Transverse colon (tissue), 4 donors: ENCODE measurements at regions not wholly inside any gene's neighbourhood (a gene's known extent, or its start where the extent isn't known, plus 50 kb on each side); places are given as distances from the start of the nearest gene placed in this dataset.

Source experiments
- DNase-seq: peaks from one replicate; pipeline ENCODE4 v3.0.0-alpha.2; 2019
- H3K27ac ChIP-seq, 4 donors: fragments of 200-600 bp; sonication (generic); 2 replicates each; pipeline ENCODE4 v1.5.1; 2016 to 2018; ENCODE audit warnings: inconsistent platforms in 4 of 4
- H3K27me3 ChIP-seq: fragments of 200-600 bp; sonication (generic); 2 replicates; pipeline ENCODE4 v1.5.1; 2017; ENCODE audit warnings: inconsistent platforms
- H3K36me3 ChIP-seq, 4 donors: fragments of 200-600 bp; sonication (generic); 2 replicates each; pipeline ENCODE4 v1.5.1; 2017 to 2019; ENCODE audit warnings: inconsistent platforms in 4 of 4
- H3K4me1 ChIP-seq, 4 donors: fragments of 200-600 bp; sonication (generic); 2 replicates each; pipeline ENCODE4 v1.5.1; 2017 to 2020; ENCODE audit warnings: inconsistent platforms in 4 of 4
- H3K4me3 ChIP-seq, 4 donors: fragments of 200-600 bp; sonication (generic); 1 replicate in 1 of 4; 2 replicates in 3 of 4; pipeline versions ENCODE4 v1.5.1 to v1.6.1; 2017 to 2019; ENCODE audit warnings: inconsistent platforms in 4 of 4
- H3K9me3 ChIP-seq, 2 donors: fragments of 200-600 bp; sonication (generic); 2 replicates each; pipeline ENCODE4 v1.5.1; 2017 to 2019; ENCODE audit warnings: inconsistent platforms in 2 of 2
- CTCF ChIP-seq, 5 experiments: fragments of 200-600 bp in 3 of 5; fragments of 450-650 bp in 2 of 5; sonication (generic) in 3 of 5; IDR thresholded peaks; 1 replicate in 2 of 5; 2 replicates in 3 of 5; pipeline ENCODE4 v1.5.1; 2016 to 2017; ENCODE audit warnings: antibody characterized with exemption in 5 of 5, inconsistent platforms in 3 of 5, mild to moderate bottlenecking in 2 of 5, moderate library complexity in 1 of 5
- EP300 ChIP-seq: sonication (generic); formaldehyde crosslinking; IDR thresholded peaks from one replicate; pipeline ENCODE4 v1.6.1; 2017; ENCODE audit warnings: antibody characterized with exemption, low read depth
- POLR2A ChIP-seq: fragments of 450-650 bp; IDR thresholded peaks from one replicate; pipeline ENCODE4 v1.6.1; 2016; ENCODE audit warnings: antibody characterized with exemption, mild to moderate bottlenecking, moderate library complexity
- POLR2AphosphoS5 ChIP-seq, 3 donors: sonication (generic); formaldehyde crosslinking; IDR thresholded peaks; one replicate each; pipeline ENCODE4 v1.6.1; 2016; ENCODE audit warnings: antibody characterized with exemption in 3 of 3
- WGBS, 2 donors: methylation state at CpG; one replicate each; pipeline ENCODE4 v1.1.5; 2018; ENCODE audit warnings: low coverage in 1 of 2; 5-methylcytosine and 5-hydroxymethylcytosine counted together
- in situ Hi-C, 4 donors: fragments of 200-750 bp; cut with MboI; loops; one replicate each; pipeline versions ENCODE4 v1.15.0 to v1.15.1; 2017; ENCODE audit warnings: low sequenced_read_pairs in 3 of 4, low pct_ligation_motif_present in 1 of 4, low pct_unique_long_range_greater_than_20kb in 1 of 4
- intact Hi-C: fragments of 100-400 bp; cut with DNase I; formaldehyde crosslinking; loops from one replicate; pipeline ENCODE4 v1.15.1; 2023; ENCODE audit warnings: low total_unique reads

- H3K27ac ChIP-seq, result no peak overlapping the region
- WGBS, 2 donors, result 59 to 64% methylated on average over 3 of the region's 3 CpGs
Measured at GRCh38 chr4:34921391-34921790, 1322.9 kb downstream of the ARAP2 start.

GRCh38 chr4:34922325-34922724, 1322.0 kb downstream of the ARAP2 start:
- TF ChIP-seq CTCF (IDR thresholded peaks at IDR 0.05) (no peak), POLR2A (no peak), EP300 (no peak), POLR2AphosphoS5 (IDR thresholded peaks at IDR 0.05) (no peak)
- DNase-seq, result no peak
- WGBS, 2 donors, result 85 to 90% methylated on average over 2 of the region's 2 CpGs
- in situ Hi-C loops, result no loop called here
- Histone ChIP-seq H3K27ac (no peak overlapping the region), H3K36me3 (no peaks in the 10 kb centered on the region), H3K4me1 (no peaks in the 10 kb centered on the region), H3K4me3 (no peak overlapping the region), H3K9me3 (no peaks in the 10 kb centered on the region), H3K27me3 (no peaks in the 10 kb centered on the region)
- intact Hi-C loops, result no loop called here

More at GRCh38 chr4:34921391-34921790, 1322.9 kb downstream of the ARAP2 start:
- no peak overlapping the region for H3K4me3 ChIP-seq
- no peak for DNase-seq
- in situ Hi-C loops (no loop called here), intact Hi-C loops (no loop called here)
- H3K27me3 ChIP-seq, result no peaks in the 10 kb centered on the region
- H3K4me1 ChIP-seq, result no peaks in the 10 kb centered on the region
- H3K9me3 ChIP-seq, result no peaks in the 10 kb centered on the region
- TF ChIP-seq POLR2AphosphoS5 (IDR thresholded peaks at IDR 0.05) (no peak), POLR2A (no peak), EP300 (no peak), CTCF (IDR thresholded peaks at IDR 0.05) (no peak)
- H3K36me3 ChIP-seq, result no peaks in the 10 kb centered on the region

- H3K36me3 ChIP-seq, result no peaks in the 10 kb centered on the region
- H3K4me1 ChIP-seq, result no peaks in the 10 kb centered on the region
- H3K27ac ChIP-seq, result no peak overlapping the region
- in situ Hi-C loops (no loop called here), intact Hi-C loops (no loop called here)
- H3K4me3 ChIP-seq, result no peak overlapping the region
- no peak for DNase-seq
- no peaks in the 10 kb centered on the region for H3K9me3 ChIP-seq
- H3K27me3 ChIP-seq, result no peaks in the 10 kb centered on the region
- 62 to 67% methylated on average over 5 of the region's 5 CpGs for WGBS, 2 donors
- TF ChIP-seq CTCF (IDR thresholded peaks at IDR 0.05) (no peak), EP300 (no peak), POLR2AphosphoS5 (IDR thresholded peaks at IDR 0.05) (no peak), POLR2A (no peak)
Measured at GRCh38 chr4:34932591-34932990, 1311.7 kb downstream of the ARAP2 start.

GRCh38 chr4:34935739-34936138, 1308.6 kb downstream of the ARAP2 start:
- 0 to 52% methylated on average over 1 of the region's 1 CpG for WGBS, 2 donors
- TF ChIP-seq CTCF (IDR thresholded peaks at IDR 0.05), result no peak
- no peak for TF ChIP-seq EP300
- no peak for TF ChIP-seq POLR2AphosphoS5 (IDR thresholded peaks at IDR 0.05)
- TF ChIP-seq POLR2A, result no peak
- no peak overlapping the region for H3K27ac ChIP-seq
- no peaks in the 10 kb centered on the region for H3K9me3 ChIP-seq
- H3K4me3 ChIP-seq, result no peak overlapping the region
- no peak for DNase-seq
- H3K27me3 ChIP-seq, result no peaks in the 10 kb centered on the region
- no peaks in the 10 kb centered on the region for H3K4me1 ChIP-seq
- in situ Hi-C loops, result no loop called here
- H3K36me3 ChIP-seq, result no peaks in the 10 kb centered on the region
- intact Hi-C loops, result no loop called here
